C4-2B (cell line): ENCODE measurements at regions not wholly inside any gene's neighbourhood (a gene's known extent, or its start where the extent isn't known, plus 50 kb on each side); places are given as distances from the start of the nearest gene placed in this dataset.

Source experiments
- CTCF ChIP-seq: fragments of 450-650 bp; conservative IDR thresholded peaks from 2 replicates; pipeline ENCODE4 v1.5.1; 2017; ENCODE audit warnings: mild to moderate bottlenecking
- ZFX ChIP-seq: fragments of 450-650 bp; IDR thresholded peaks from 2 replicates; pipeline ENCODE4 v1.6.1; 2017

GRCh38 chr14:38404616-38405015, 148.7 kb upstream of the CLEC14A start:
- TF ChIP-seq CTCF (no peak), ZFX (no peak)
